SIG-M5 treated with dmso at 0.1 percent for 504 hours (cell line): ENCODE measurements at regions not wholly inside any gene's neighbourhood (a gene's known extent, or its start where the extent isn't known, plus 50 kb on each side); places are given as distances from the start of the nearest gene placed in this dataset.

Source experiments
- DNase-seq: peaks from one replicate; lab custom pipeline; 2025; ENCODE audit not compliant: unreplicated experiment; lab: John Stamatoyannopoulos, UW

DNA sequence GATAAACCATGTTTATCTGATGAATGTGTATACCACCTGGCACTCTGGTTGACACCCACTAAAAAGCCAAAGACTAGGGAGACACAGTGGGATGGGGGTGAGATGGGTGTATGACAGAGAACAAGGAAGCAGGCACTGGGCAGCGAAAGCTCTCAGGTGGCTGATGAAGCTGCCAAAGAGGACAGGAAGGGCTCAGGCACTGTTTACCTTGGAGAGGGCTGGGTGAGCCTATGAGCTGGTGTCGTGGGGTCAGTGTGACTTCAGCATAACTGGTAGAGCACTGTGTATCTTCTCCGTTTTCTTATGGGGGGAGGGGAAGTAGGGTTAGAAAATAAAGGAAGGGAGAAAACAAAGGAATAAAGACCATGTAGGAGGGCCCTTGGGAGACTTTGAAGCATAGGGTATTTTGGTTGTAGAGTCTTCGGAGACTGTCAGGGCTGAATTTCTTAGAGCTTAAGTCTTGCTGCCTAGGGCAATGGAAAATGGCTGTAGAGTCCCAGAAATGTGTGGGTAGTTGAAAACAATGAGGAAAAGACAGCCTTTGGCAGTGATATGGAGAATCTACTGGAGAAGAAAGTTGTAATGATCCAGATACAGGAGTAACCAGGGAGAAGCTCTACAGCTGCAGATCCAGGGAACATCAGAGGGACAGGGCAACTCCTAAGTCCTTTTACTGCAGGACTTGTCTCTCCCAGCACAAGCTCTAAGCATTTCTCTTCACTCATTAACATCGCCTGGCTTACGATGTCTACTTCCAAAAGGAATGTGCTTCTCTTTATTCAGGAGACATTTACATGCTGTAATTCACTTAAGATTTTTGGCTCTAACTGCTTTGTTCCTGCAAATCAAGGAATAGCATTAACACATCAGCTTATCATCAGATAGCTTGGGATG, 120.0 kb downstream of the AQP4 start:
- DNase-seq = no peak

- DNase-seq = no peak
Observed at GRCh38 chr18:26741758-26742157, 123.7 kb downstream of the AQP4 start.

- no peak for DNase-seq
Observed at GRCh38 chr18:26741048-26741447, 124.5 kb downstream of the AQP4 start.

DNA sequence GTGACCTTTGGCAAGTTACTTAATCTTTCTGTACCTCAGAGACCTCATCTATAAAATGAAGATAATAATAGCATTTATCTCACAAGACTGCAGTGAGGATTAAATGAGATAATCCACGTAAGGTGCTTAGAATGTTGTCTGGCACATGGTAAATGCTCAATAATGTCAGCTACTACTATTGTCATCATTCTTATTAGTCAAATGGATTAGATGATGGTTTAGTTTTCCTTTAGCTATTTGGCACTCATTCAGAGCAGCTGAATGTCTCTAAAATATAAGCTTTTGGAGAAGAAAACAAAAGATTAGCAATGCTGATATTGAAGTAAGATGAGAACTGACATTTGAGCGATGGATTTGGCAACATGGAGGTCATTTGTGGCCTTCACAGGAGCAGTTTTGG, 125.1 kb downstream of the AQP4 start:
- no peak for DNase-seq

GRCh38 chr18:26738706-26739105, 126.8 kb downstream of the AQP4 start:
- DNase-seq = no peak

- no peak for DNase-seq
Observed at GRCh38 chr18:26736301-26736700, 129.2 kb downstream of the AQP4 start.

DNA sequence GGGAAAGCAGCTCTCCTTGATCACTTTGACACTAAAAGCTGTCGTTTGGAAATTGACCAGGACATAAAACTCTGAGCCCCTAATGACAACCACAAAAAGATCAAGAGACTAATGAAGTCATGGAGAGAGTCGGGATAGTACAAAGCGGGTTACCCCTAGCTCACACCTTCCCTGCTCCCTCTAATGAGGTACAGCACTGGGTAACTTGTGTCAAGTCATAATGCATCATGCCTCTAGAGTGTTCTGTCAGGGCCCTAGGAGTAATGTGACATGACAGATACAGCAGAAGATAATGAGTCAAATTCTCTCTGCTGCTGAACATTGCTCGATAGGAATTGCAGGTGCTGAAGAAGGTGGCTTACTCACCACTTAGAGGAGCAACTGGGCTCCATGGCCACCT, 130.7 kb downstream of the AQP4 start:
- no peak for DNase-seq

- no peak for DNase-seq
Observed at GRCh38 chr18:26729449-26729848, 136.1 kb downstream of the AQP4 start.

- no peak for DNase-seq
Observed at GRCh38 chr18:26729008-26729407, 136.5 kb downstream of the AQP4 start.

- DNase-seq = no peak
Observed at GRCh38 chr18:26723981-26724380, 141.5 kb downstream of the AQP4 start.

GRCh38 chr18:26722565-26722931, 143.0 kb downstream of the AQP4 start:
- DNase-seq = no peak

DNA sequence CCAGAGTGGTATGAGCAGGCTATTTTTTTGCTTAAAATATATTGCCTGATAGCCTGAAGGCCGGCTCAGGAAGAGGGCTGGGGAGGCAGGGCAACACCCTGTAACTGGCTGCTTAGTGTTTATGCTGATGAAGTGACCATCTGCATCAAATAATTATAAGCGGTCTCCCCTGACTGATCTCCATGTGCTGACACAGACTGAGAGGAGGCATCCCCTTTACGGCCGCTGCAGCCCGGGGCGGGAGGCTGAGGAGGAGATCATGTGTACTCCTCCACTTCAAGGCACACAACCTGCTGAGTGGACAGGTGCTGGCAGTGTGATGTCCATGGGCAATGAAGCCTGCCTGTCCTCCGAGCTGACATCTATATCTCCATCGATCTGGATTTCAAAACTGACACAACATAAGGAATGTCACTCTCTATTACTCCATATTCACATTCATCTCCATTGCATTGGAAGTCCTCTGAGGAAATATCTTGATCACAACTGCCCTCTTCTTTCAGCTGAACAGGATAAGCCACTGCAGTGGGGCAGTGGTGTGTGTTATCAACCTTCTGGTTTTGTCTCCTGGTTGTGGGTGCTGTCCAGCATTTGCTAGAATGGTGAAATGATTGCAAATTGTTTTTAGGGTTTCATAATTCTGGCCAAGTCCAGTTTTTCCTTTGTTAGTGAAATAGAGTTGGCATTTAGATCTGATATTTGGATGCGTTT, 143.5 kb downstream of the AQP4 start:
- no peak for DNase-seq

DNA sequence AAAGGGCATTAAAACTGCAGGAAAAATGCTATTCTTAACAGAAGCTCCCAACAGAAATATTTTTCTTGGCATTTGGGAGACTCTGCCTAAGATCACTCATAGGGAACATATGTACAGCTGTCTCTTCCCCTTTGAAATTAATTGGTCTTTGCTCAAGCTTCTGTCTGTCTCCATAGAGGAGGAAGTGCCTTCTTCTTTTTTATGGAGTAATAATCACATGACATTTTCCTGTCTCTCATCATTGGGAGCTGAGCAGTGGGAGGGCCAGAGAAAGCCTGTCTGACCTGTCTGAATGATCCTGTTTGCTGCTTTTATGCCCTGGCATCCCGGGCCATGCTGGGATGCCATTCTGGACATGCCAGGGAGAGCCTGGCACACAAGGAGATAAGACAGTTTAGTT, 145.6 kb downstream of the AQP4 start:
- no peak for DNase-seq

- DNase-seq = no peak
Observed at GRCh38 chr18:26717123-26717719, 148.3 kb downstream of the AQP4 start.

DNA sequence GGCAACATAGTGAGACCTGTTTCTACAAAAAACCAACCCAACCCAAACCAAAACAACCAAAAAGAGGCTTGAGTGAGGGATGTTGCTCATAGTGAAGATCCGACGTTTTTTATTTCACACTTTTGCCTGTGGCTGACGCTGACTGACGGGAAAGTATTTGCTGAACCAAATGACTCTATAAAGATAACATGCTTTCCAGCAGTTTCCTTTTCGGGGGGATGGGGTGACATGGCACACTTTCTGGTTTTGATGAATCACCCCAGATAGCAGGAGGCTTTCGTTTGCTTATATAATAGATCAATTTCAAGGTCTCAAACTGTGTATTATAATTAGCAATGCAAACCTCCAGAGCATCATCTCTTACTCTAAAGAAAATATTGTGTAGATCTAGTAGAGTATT, 150.8 kb downstream of the AQP4 start:
- no peak for DNase-seq

GRCh38 chr18:26711756-26712155, 153.8 kb downstream of the AQP4 start:
- DNase-seq = no peak

DNA sequence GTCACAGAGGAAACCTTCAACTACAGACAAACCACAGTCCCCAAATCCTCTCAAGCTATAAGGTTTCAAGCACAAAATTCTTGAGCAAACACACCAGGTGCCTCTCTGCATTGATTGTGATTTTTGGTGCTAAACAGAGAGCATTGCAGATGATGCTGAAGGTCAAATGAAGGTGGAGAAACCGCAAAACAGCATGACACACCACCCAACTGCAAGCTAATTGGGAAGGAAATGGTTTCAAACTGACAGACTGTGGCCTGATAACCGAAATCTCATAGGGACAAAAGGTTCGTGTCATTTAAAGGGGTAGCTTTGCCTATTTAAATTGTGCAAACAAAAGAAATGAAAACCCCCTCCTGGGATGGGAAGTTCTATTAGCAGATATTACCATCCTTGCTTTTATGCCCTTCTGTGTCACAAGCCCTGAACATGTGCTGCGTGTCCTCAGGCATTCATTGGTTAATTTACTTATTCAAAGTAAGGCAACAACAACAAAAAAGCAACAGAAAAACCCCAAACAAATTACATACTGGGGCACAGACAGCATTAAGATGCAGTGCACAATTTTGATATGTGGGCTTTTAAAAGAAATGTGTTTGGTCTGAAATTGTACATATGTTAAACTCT, 154.9 kb downstream of the AQP4 start:
- peak; percentile 39 for DNase-seq

DNA sequence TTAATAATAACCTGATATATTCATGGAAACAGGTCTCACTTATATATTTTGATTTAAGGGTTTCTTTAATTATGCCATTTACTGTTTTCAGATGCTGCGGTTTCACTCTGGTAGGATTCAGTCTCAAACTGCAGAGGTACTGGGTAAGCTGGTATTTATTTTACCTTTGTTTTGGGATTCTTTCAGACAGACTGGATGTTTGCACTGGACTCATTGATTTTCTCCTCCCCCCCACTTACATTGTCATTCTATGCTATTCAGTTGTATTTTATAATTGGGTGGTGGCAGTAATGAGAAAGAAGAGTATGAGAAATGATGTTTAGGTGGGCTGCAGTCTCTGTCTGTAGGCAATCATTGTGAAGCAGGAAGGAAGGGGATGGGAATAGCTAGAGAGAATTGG, 155.6 kb downstream of the AQP4 start:
- no peak for DNase-seq

DNA sequence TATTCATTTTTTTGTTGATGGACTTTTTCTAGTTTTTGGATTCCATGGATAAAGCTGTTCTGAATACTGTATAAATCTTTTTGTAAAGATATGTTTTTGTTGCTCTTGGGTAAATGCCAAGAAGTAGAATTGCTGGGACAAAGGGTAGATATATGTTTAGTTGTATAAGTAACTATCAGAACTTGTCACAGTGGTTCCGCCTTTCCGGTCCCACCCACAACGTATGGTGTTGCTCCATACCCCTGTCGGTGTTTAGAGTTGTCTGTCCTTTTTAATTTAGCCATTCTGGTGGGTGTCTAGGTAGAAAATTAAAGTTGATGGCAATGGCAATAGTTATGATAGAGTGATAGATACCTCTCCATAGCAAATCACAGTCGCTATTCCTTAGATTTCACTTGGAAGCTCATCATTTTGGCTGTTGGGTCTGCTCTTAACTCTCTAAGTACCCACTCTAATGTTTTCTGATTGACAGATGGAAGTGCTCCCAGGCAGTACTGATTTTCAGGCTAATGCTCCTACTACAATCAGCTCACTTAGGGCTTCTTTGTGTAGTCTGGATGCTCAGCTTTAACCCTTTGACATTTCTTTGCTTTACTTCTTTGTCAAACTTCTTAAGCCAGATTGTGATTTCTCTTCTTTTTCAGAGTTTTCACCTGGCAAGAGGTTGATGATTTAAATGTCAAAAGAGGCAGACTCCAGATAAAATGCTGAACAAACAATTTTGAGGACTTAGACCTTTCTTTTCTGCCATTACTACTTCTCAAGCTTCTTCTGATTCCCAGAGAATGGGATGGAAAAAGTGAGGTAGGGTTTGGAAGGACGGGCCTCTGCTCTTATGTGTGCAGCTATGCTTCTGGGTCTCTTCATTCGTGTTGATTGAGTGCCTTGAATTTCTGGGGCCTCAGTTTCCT, 156.4 kb downstream of the AQP4 start:
- no peak for DNase-seq

- DNase-seq = no peak
Observed at GRCh38 chr18:26706911-26707351, 158.6 kb downstream of the AQP4 start.

- no peak for DNase-seq
Observed at GRCh38 chr18:26705757-26706156, 157.4 kb upstream of the KCTD1 start.
